ENCODE measurements at regions not wholly inside any gene's neighbourhood (a gene's known extent, or its start where the extent isn't known, plus 50 kb on each side); places are given as distances from the start of the nearest gene placed in this dataset.

GRCh38 chr15:37877851-37878741 is 56.3 kb upstream of the TMCO5A start:
- H3K4me1 Mint-ChIP-seq: no peaks in the 10 kb centered on the region

More at GRCh38 chr15:37877851-37878741, 56.3 kb upstream of the TMCO5A start:
- Mint-ChIP-seq H3K36me3 (ENCODE audit: insufficient read depth in 1 of 3, low read depth in 3 of 3) (no peaks in the 10 kb centered on the region), H3K9me3 (no peaks in the 10 kb centered on the region), H3K4me3 (no peak overlapping the region), H3K27me3 (ENCODE audit: low read depth) (no peaks in the 10 kb centered on the region), H3K27ac (no peak overlapping the region; a peak in 1 of 7 replicates)
- H3K9ac ChIP-seq (ENCODE audit: extremely low read depth, insufficient read length, low read length): no peak overlapping the region
- no peaks in the 10 kb centered on the region for H3K4me1 ChIP-seq (ENCODE audit: insufficient read depth, low read length)
- H3K4me2 ChIP-seq (ENCODE audit: insufficient read depth, insufficient read length, low read length): no peak overlapping the region
- H2AK5ac ChIP-seq (ENCODE audit: insufficient read length, low read length): no peak overlapping the region
- no peak for DNase-seq
- no peak overlapping the region for H2BK15ac ChIP-seq (ENCODE audit: low read depth, low read length)
- H3K14ac ChIP-seq (ENCODE audit: insufficient read depth, low read length): no peak overlapping the region
- no peak overlapping the region for H3K56ac ChIP-seq (ENCODE audit: insufficient read length, low read depth, low read length)
- H3K23ac ChIP-seq (ENCODE audit: insufficient read length, low read depth, low read length): no peak overlapping the region
- no peak overlapping the region for H4K5ac ChIP-seq (ENCODE audit: insufficient read length, low read depth, low read length)
- no peak overlapping the region for H2BK120ac ChIP-seq (ENCODE audit: low read depth, low read length, poor library complexity, severe bottlenecking)
- no peak overlapping the region for H4K8ac ChIP-seq (replicated peaks; ENCODE audit: insufficient read length, low read depth, low read length)
- H3K79me2 ChIP-seq (ENCODE audit: insufficient read depth, low read length): no peaks in the 10 kb centered on the region
- H2BK20ac ChIP-seq (ENCODE audit: low read depth, low read length, poor library complexity, severe bottlenecking): no peak overlapping the region
- H3K4ac ChIP-seq (ENCODE audit: low read depth, low read length): no peak overlapping the region
- no peak overlapping the region for H3K18ac ChIP-seq (ENCODE audit: insufficient read length, low read depth, low read length)
- TF ChIP-seq, protein P1, sequence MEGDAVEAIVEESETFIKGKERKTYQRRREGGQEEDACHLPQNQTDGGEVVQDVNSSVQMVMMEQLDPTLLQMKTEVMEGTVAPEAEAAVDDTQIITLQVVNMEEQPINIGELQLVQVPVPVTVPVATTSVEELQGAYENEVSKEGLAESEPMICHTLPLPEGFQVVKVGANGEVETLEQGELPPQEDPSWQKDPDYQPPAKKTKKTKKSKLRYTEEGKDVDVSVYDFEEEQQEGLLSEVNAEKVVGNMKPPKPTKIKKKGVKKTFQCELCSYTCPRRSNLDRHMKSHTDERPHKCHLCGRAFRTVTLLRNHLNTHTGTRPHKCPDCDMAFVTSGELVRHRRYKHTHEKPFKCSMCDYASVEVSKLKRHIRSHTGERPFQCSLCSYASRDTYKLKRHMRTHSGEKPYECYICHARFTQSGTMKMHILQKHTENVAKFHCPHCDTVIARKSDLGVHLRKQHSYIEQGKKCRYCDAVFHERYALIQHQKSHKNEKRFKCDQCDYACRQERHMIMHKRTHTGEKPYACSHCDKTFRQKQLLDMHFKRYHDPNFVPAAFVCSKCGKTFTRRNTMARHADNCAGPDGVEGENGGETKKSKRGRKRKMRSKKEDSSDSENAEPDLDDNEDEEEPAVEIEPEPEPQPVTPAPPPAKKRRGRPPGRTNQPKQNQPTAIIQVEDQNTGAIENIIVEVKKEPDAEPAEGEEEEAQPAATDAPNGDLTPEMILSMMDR (conservative IDR thresholded peaks at IDR 0.05): no peak
- no peak overlapping the region for H3T11ph ChIP-seq (ENCODE audit: low read length)
- no peaks in the 10 kb centered on the region for H3K9me3 ChIP-seq (ENCODE audit: control insufficient read depth, low read depth, low read length)
- no peaks in the 10 kb centered on the region for H3K79me1 ChIP-seq (ENCODE audit: insufficient read depth, low read depth, low read length, poor library complexity, severe bottlenecking)
- H3K23me2 ChIP-seq (ENCODE audit: insufficient read length, low read depth, low read length, poor library complexity, severe bottlenecking): no peaks in the 10 kb centered on the region
- no peak overlapping the region for H2BK12ac ChIP-seq (ENCODE audit: insufficient read length, low read depth, low read length)
- H4K20me1 ChIP-seq (ENCODE audit: control insufficient read depth, insufficient read depth, insufficient read length): no peaks in the 10 kb centered on the region
- WGBS (ENCODE audit: extremely low coverage, insufficient read length, low lambda C conversion rate): no CpG with 5 or more reads among the region's 7 CpGs
- H3K27ac ChIP-seq (ENCODE audit: insufficient read length, low read depth, low read length): no peak overlapping the region
- no peaks in the 10 kb centered on the region for H3K27me3 ChIP-seq (ENCODE audit: insufficient read depth, low read length)
- H2AFZ ChIP-seq (ENCODE audit: low read length): no peak overlapping the region
- no peak overlapping the region for H2BK5ac ChIP-seq (ENCODE audit: insufficient read length, low read length)
- no peak overlapping the region for H4K91ac ChIP-seq (ENCODE audit: insufficient read length, low read depth, low read length)
